GM23338 (cell line): ENCODE measurements at regions not wholly inside any gene's neighbourhood (a gene's known extent, or its start where the extent isn't known, plus 50 kb on each side); places are given as distances from the start of the nearest gene placed in this dataset.

Experiments
- ATAC-seq: fragments of 200-7000 bp; cut with Tn5 transposase; 3 replicates; pipeline ENCODE4 v1.9.1; 2020
- DNase-seq: peaks from one replicate; pipeline ENCODE4 v3.0.0-alpha.2; 2015; ENCODE audit warnings: low spot score
- H2AFZ ChIP-seq: fragments of 200-600 bp; sonication (generic); 2 replicates; pipeline ENCODE4 v1.8.0; 2016; ENCODE audit warnings: antibody characterized with exemption, mild to moderate bottlenecking, moderate library complexity
- H3F3A ChIP-seq: fragments of 200-600 bp; sonication (generic); replicated peaks from 2 replicates; pipeline ENCODE4 v1.8.0; 2017; ENCODE audit warnings: antibody characterized with exemption, mixed run types, low read depth
- H3K27ac ChIP-seq: fragments of 200-600 bp; sonication (generic); 2 replicates; pipeline ENCODE4 v1.6.1; 2016; ENCODE audit warnings: low read depth
- H3K27me3 ChIP-seq: fragments of 200-600 bp; sonication (generic); 2 replicates; pipeline ENCODE4 v1.8.0; 2016; ENCODE audit warnings: mild to moderate bottlenecking, mixed run types, moderate library complexity; ENCODE audit not compliant: insufficient read depth
- H3K36me3 ChIP-seq: fragments of 200-600 bp; sonication (generic); 2 replicates; pipeline ENCODE4 v1.8.0; 2016; ENCODE audit warnings: mild to moderate bottlenecking; ENCODE audit not compliant: insufficient read depth
- H3K4me1 ChIP-seq: fragments of 200-600 bp; sonication (generic); 2 replicates; pipeline ENCODE4 v1.8.0; 2016; ENCODE audit warnings: mild to moderate bottlenecking, moderate library complexity; ENCODE audit not compliant: insufficient read depth
- H3K4me2 ChIP-seq: fragments of 200-600 bp; sonication (generic); 2 replicates; pipeline ENCODE4 v1.7.1; 2017; ENCODE audit warnings: mixed run types
- H3K4me3 ChIP-seq: fragments of 200-600 bp; sonication (generic); 2 replicates; pipeline ENCODE4 v1.6.1; 2016; ENCODE audit warnings: mixed run types
- H3K79me2 ChIP-seq: fragments of 200-600 bp; sonication (generic); replicated peaks from 2 replicates; pipeline ENCODE4 v1.8.0; 2017; ENCODE audit warnings: mild to moderate bottlenecking; ENCODE audit not compliant: insufficient read depth
- H3K9me2 ChIP-seq: fragments of 200-600 bp; sonication (generic); 2 replicates; pipeline ENCODE4 v1.8.0; 2017; ENCODE audit not compliant: insufficient read depth
- H4K20me1 ChIP-seq: fragments of 200-600 bp; sonication (generic); replicated peaks from 2 replicates; pipeline ENCODE4 v1.8.0; 2017; ENCODE audit warnings: mild to moderate bottlenecking; ENCODE audit not compliant: insufficient read depth
- H3K27ac Mint-ChIP-seq: 2 replicates; pipeline ENCODE4 v1.8.0; 2020; ENCODE audit warnings: inconsistent platforms, mild to moderate bottlenecking, moderate library complexity, mixed read lengths
- H3K27me3 Mint-ChIP-seq: 3 replicates; pipeline ENCODE4 v1.8.0; 2022; ENCODE audit warnings: low read depth, mild to moderate bottlenecking, moderate library complexity, mixed read lengths, inconsistent platforms; ENCODE audit not compliant: insufficient read depth, poor library complexity
- H3K36me3 Mint-ChIP-seq: 3 replicates; pipeline ENCODE4 v1.8.0; 2021; ENCODE audit warnings: low read depth, mild to moderate bottlenecking, inconsistent platforms, moderate library complexity, mixed read lengths
- H3K4me1 Mint-ChIP-seq: 3 replicates; pipeline ENCODE4 v1.8.0; 2020; ENCODE audit warnings: mild to moderate bottlenecking, inconsistent platforms, mixed read lengths
- H3K4me3 Mint-ChIP-seq: 3 replicates; pipeline ENCODE4 v1.8.0; 2021; ENCODE audit warnings: moderate library complexity, mild to moderate bottlenecking, inconsistent platforms, mixed read lengths
- H3K9me3 Mint-ChIP-seq: 3 replicates; pipeline ENCODE4 v1.8.0; 2020; ENCODE audit warnings: moderate library complexity, mild to moderate bottlenecking, inconsistent platforms, mixed read lengths
- CREB1 ChIP-seq: fragments of 250-450 bp; sonication (Bioruptor Pico); IDR thresholded peaks from 2 replicates; pipeline ENCODE4 v1.5.0; 2020; ENCODE audit warnings: low read depth, mild to moderate bottlenecking, moderate library complexity
- CTCF ChIP-seq, 2 experiments: fragments of 200-600 bp in 1 of 2; sonication (generic) in 1 of 2; conservative IDR thresholded peaks; 2 replicates each; pipeline versions ENCODE4 v1.5.1 to v1.6.1; 2016 to 2017; ENCODE audit warnings: antibody characterized with exemption in 2 of 2, low read depth in 2 of 2, mild to moderate bottlenecking in 2 of 2, moderate library complexity in 1 of 2
- EZH2 ChIP-seq: fragments of 200-600 bp; sonication (generic); IDR thresholded peaks from one replicate; pipeline ENCODE4 v1.8.0; 2017; ENCODE audit warnings: antibody characterized with exemption, mild to moderate bottlenecking, low read depth; ENCODE audit not compliant: unreplicated experiment
- EZH2phosphoT487 ChIP-seq: fragments of 200-600 bp; sonication (generic); IDR thresholded peaks from one replicate; pipeline ENCODE4 v1.8.1; 2018; ENCODE audit warnings: antibody characterized with exemption; ENCODE audit not compliant: unreplicated experiment
- JUNB ChIP-seq: IDR thresholded peaks from one replicate; pipeline ENCODE4 v1.6.1; 2016; ENCODE audit warnings: antibody characterized with exemption; ENCODE audit not compliant: unreplicated experiment
- NANOG ChIP-seq: IDR thresholded peaks from 2 replicates; pipeline ENCODE4 v1.6.1; 2016; ENCODE audit warnings: antibody characterized with exemption, borderline replicate concordance
- POLR2AphosphoS5 ChIP-seq: IDR thresholded peaks from 2 replicates; pipeline ENCODE4 v1.6.1; 2016; ENCODE audit warnings: antibody characterized with exemption, low read depth
- STAT1 ChIP-seq: IDR thresholded peaks from one replicate; pipeline ENCODE4 v1.6.1; 2016; ENCODE audit warnings: antibody characterized with exemption; ENCODE audit not compliant: unreplicated experiment
- ZNF114 ChIP-seq: fragments of 250-450 bp; sonication (Bioruptor Pico); IDR thresholded peaks from 2 replicates; pipeline ENCODE4 v1.5.0; 2020; ENCODE audit warnings: mild to moderate bottlenecking, moderate library complexity
- ZNF331 ChIP-seq: fragments of 250-450 bp; sonication (Bioruptor Pico); IDR thresholded peaks from 2 replicates; pipeline ENCODE4 v1.5.0; 2020; ENCODE audit warnings: low read depth, mild to moderate bottlenecking, moderate library complexity
- TF ChIP-seq, protein P1 (sequence below): IDR thresholded peaks from one replicate; pipeline ENCODE4 v1.6.1; 2018; ENCODE audit warnings: antibody characterized with exemption; ENCODE audit not compliant: unreplicated experiment
- TF ChIP-seq, protein P2 (sequence below): IDR thresholded peaks from 2 replicates; pipeline ENCODE4 v1.6.1; 2016; ENCODE audit warnings: antibody characterized with exemption
- TF ChIP-seq, protein P3 (sequence below): fragments of 250-450 bp; sonication (Bioruptor Pico); IDR thresholded peaks from 2 replicates; pipeline ENCODE4 v1.5.0; 2020; ENCODE audit warnings: mild to moderate bottlenecking, moderate library complexity

DNA sequence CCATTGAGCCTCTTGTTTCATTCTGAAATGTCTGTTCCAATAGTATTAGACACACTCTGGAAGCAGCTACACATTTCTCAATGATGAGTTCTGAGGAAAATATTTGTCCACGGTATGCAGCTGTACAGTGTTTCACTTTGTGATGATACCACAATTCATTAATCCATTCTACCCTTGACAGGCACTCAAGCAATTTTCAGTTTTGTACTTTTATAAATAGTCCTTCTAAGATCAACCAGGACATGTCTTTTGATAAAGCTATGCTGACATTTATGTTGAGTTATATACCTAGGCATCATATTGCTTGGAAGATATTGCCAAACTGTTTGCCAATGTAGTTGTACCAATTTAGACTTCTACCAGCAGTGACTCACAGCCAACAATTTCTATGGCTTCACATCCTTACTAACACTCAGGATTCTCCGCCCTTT lies 165.1 kb upstream of the COL8A1 start:
- no peak overlapping the region for H3K27ac Mint-ChIP-seq
- Histone ChIP-seq H3K36me3 (no peaks in the 10 kb centered on the region), H3F3A (no peaks in the 10 kb centered on the region), H2AFZ (no peak overlapping the region), H3K79me2 (no peaks in the 10 kb centered on the region), H3K4me1 (no peaks in the 10 kb centered on the region), H4K20me1 (no peaks in the 10 kb centered on the region), H3K27ac (no peak overlapping the region), H3K4me3 (no peak overlapping the region), H3K9me2 (no peaks in the 10 kb centered on the region), H3K4me2 (no peak overlapping the region), H3K27me3 (no peaks in the 10 kb centered on the region)
- no peak overlapping the region for H3K4me3 Mint-ChIP-seq
- H3K9me3 Mint-ChIP-seq = peaks cover 9% of the 10 kb centered on the region; the same call in 2 of the 3 replicates
- DNase-seq (no peak), ATAC-seq (no peak)
- H3K36me3 Mint-ChIP-seq = no peaks in the 10 kb centered on the region; the same call in 2 of the 3 replicates
- no peaks in the 10 kb centered on the region for H3K27me3 Mint-ChIP-seq
- TF ChIP-seq, protein P1, sequence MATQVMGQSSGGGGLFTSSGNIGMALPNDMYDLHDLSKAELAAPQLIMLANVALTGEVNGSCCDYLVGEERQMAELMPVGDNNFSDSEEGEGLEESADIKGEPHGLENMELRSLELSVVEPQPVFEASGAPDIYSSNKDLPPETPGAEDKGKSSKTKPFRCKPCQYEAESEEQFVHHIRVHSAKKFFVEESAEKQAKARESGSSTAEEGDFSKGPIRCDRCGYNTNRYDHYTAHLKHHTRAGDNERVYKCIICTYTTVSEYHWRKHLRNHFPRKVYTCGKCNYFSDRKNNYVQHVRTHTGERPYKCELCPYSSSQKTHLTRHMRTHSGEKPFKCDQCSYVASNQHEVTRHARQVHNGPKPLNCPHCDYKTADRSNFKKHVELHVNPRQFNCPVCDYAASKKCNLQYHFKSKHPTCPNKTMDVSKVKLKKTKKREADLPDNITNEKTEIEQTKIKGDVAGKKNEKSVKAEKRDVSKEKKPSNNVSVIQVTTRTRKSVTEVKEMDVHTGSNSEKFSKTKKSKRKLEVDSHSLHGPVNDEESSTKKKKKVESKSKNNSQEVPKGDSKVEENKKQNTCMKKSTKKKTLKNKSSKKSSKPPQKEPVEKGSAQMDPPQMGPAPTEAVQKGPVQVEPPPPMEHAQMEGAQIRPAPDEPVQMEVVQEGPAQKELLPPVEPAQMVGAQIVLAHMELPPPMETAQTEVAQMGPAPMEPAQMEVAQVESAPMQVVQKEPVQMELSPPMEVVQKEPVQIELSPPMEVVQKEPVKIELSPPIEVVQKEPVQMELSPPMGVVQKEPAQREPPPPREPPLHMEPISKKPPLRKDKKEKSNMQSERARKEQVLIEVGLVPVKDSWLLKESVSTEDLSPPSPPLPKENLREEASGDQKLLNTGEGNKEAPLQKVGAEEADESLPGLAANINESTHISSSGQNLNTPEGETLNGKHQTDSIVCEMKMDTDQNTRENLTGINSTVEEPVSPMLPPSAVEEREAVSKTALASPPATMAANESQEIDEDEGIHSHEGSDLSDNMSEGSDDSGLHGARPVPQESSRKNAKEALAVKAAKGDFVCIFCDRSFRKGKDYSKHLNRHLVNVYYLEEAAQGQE = no peak
- TF ChIP-seq STAT1 (no peak), CTCF (conservative IDR thresholded peaks at IDR 0.05; ENCODE audit: low read depth in 2 of 2) (no peak), JUNB (no peak), ZNF331 (no peak), NANOG (no peak), POLR2AphosphoS5 (no peak), EZH2phosphoT487 (no peak), EZH2 (no peak), ZNF114 (CRISPR knock-in tag) (no peak), CREB1 (no peak)
- TF ChIP-seq, protein P2, sequence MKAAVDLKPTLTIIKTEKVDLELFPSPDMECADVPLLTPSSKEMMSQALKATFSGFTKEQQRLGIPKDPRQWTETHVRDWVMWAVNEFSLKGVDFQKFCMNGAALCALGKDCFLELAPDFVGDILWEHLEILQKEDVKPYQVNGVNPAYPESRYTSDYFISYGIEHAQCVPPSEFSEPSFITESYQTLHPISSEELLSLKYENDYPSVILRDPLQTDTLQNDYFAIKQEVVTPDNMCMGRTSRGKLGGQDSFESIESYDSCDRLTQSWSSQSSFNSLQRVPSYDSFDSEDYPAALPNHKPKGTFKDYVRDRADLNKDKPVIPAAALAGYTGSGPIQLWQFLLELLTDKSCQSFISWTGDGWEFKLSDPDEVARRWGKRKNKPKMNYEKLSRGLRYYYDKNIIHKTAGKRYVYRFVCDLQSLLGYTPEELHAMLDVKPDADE = no peak
- TF ChIP-seq, protein P3, sequence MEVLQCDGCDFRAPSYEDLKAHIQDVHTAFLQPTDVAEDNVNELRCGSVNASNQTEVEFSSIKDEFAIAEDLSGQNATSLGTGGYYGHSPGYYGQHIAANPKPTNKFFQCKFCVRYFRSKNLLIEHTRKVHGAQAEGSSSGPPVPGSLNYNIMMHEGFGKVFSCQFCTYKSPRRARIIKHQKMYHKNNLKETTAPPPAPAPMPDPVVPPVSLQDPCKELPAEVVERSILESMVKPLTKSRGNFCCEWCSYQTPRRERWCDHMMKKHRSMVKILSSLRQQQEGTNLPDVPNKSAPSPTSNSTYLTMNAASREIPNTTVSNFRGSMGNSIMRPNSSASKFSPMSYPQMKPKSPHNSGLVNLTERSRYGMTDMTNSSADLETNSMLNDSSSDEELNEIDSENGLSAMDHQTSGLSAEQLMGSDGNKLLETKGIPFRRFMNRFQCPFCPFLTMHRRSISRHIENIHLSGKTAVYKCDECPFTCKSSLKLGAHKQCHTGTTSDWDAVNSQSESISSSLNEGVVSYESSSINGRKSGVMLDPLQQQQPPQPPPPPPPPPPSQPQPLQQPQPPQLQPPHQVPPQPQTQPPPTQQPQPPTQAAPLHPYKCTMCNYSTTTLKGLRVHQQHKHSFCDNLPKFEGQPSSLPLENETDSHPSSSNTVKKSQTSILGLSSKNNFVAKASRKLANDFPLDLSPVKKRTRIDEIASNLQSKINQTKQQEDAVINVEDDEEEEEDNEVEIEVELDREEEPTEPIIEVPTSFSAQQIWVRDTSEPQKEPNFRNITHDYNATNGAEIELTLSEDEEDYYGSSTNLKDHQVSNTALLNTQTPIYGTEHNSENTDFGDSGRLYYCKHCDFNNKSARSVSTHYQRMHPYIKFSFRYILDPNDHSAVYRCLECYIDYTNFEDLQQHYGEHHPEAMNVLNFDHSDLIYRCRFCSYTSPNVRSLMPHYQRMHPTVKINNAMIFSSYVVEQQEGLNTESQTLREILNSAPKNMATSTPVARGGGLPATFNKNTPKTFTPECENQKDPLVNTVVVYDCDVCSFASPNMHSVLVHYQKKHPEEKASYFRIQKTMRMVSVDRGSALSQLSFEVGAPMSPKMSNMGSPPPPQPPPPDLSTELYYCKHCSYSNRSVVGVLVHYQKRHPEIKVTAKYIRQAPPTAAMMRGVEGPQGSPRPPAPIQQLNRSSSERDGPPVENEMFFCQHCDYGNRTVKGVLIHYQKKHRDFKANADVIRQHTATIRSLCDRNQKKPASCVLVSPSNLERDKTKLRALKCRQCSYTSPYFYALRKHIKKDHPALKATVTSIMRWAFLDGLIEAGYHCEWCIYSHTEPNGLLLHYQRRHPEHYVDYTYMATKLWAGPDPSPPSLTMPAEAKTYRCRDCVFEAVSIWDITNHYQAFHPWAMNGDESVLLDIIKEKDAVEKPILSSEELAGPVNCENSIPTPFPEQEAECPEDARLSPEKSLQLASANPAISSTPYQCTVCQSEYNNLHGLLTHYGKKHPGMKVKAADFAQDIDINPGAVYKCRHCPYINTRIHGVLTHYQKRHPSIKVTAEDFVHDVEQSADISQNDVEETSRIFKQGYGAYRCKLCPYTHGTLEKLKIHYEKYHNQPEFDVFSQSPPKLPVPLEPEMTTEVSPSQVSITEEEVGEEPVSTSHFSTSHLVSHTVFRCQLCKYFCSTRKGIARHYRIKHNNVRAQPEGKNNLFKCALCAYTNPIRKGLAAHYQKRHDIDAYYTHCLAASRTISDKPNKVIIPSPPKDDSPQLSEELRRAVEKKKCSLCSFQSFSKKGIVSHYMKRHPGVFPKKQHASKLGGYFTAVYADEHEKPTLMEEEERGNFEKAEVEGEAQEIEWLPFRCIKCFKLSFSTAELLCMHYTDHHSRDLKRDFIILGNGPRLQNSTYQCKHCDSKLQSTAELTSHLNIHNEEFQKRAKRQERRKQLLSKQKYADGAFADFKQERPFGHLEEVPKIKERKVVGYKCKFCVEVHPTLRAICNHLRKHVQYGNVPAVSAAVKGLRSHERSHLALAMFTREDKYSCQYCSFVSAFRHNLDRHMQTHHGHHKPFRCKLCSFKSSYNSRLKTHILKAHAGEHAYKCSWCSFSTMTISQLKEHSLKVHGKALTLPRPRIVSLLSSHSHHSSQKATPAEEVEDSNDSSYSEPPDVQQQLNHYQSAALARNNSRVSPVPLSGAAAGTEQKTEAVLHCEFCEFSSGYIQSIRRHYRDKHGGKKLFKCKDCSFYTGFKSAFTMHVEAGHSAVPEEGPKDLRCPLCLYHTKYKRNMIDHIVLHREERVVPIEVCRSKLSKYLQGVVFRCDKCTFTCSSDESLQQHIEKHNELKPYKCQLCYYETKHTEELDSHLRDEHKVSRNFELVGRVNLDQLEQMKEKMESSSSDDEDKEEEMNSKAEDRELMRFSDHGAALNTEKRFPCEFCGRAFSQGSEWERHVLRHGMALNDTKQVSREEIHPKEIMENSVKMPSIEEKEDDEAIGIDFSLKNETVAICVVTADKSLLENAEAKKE (CRISPR knock-in tag) = no peak
- no peaks in the 10 kb centered on the region for H3K4me1 Mint-ChIP-seq
